Thoracic aorta (tissue), 2 donors: ENCODE measurements at regions not wholly inside any gene's neighbourhood (a gene's known extent, or its start where the extent isn't known, plus 50 kb on each side); places are given as distances from the start of the nearest gene placed in this dataset.

ENCODE experiments used
- ATAC-seq: fragments of 150-250 bp; one replicate; pipeline ENCODE4 v1.8.0; 2017; ENCODE audit warnings: low read depth; ENCODE audit not compliant: insufficient number of reproducible peaks, low FRiP score
- DNase-seq: peaks from one replicate; pipeline ENCODE4 v3.0.0-alpha.2; 2020; ENCODE audit warnings: low spot score
- H3K27ac ChIP-seq, 2 donors: fragments of 200-600 bp; sonication (generic); 1 replicate in 1 of 2; 2 replicates in 1 of 2; pipeline ENCODE4 v1.5.1; 2016; ENCODE audit warnings: mild to moderate bottlenecking in 2 of 2, moderate library complexity in 2 of 2
- H3K27me3 ChIP-seq: fragments of 200-600 bp; sonication (generic); replicated peaks from 2 replicates; pipeline ENCODE4 v1.6.0; 2016; ENCODE audit warnings: mild to moderate bottlenecking; ENCODE audit not compliant: insufficient read depth
- H3K36me3 ChIP-seq: fragments of 200-600 bp; sonication (generic); one replicate; pipeline ENCODE4 v1.5.1; 2016
- H3K4me1 ChIP-seq, 2 donors: fragments of 200-600 bp; sonication (generic); 1 replicate in 1 of 2; 2 replicates in 1 of 2; pipeline versions ENCODE4 v1.5.1 to v1.6.0; 2016; ENCODE audit warnings: low read depth in 2 of 2, mild to moderate bottlenecking in 1 of 2; ENCODE audit not compliant: control insufficient read depth in 1 of 2
- H3K4me3 ChIP-seq: fragments of 200-600 bp; sonication (generic); 2 replicates; pipeline ENCODE4 v1.5.1; 2016; ENCODE audit warnings: mild to moderate bottlenecking
- H3K9me3 ChIP-seq: fragments of 200-600 bp; sonication (generic); 2 replicates; pipeline ENCODE4 v1.5.1; 2016
- TF ChIP-seq, protein P1 (sequence below): fragments of 200-600 bp; sonication (generic); IDR thresholded peaks from one replicate; pipeline ENCODE4 v1.5.1; 2019; ENCODE audit warnings: antibody characterized with exemption

DNA sequence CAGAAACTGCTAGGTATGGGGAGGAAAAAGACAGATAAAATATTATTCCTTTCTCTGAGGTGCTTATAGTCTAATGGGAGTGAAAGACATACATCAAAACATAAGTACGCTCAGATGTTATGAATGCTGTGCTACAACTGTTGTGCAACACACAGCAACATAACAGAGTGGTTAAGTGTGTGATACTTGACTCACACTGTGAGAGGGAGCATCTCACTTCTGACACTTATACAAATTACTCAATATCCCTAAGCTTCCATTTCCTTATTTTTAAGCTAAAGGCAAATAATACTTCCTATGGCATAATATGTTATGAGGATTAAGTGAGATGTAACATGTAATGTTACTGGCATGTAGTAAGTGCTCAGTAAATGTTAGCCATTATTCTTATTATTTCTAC is 110.6 kb upstream of the FER start:
- Histone ChIP-seq H3K27me3 (no peaks in the 10 kb centered on the region), H3K36me3 (no peaks in the 10 kb centered on the region), H3K27ac (no peak overlapping the region), H3K4me1 (peaks cover 9 to 14% of the 10 kb centered on the region in 2 donors), H3K4me3 (no peak overlapping the region), H3K9me3 (no peaks in the 10 kb centered on the region)
- TF ChIP-seq, protein P1, sequence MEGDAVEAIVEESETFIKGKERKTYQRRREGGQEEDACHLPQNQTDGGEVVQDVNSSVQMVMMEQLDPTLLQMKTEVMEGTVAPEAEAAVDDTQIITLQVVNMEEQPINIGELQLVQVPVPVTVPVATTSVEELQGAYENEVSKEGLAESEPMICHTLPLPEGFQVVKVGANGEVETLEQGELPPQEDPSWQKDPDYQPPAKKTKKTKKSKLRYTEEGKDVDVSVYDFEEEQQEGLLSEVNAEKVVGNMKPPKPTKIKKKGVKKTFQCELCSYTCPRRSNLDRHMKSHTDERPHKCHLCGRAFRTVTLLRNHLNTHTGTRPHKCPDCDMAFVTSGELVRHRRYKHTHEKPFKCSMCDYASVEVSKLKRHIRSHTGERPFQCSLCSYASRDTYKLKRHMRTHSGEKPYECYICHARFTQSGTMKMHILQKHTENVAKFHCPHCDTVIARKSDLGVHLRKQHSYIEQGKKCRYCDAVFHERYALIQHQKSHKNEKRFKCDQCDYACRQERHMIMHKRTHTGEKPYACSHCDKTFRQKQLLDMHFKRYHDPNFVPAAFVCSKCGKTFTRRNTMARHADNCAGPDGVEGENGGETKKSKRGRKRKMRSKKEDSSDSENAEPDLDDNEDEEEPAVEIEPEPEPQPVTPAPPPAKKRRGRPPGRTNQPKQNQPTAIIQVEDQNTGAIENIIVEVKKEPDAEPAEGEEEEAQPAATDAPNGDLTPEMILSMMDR, result no peak
- ATAC-seq, result no peak
- DNase-seq, result no peak

DNA sequence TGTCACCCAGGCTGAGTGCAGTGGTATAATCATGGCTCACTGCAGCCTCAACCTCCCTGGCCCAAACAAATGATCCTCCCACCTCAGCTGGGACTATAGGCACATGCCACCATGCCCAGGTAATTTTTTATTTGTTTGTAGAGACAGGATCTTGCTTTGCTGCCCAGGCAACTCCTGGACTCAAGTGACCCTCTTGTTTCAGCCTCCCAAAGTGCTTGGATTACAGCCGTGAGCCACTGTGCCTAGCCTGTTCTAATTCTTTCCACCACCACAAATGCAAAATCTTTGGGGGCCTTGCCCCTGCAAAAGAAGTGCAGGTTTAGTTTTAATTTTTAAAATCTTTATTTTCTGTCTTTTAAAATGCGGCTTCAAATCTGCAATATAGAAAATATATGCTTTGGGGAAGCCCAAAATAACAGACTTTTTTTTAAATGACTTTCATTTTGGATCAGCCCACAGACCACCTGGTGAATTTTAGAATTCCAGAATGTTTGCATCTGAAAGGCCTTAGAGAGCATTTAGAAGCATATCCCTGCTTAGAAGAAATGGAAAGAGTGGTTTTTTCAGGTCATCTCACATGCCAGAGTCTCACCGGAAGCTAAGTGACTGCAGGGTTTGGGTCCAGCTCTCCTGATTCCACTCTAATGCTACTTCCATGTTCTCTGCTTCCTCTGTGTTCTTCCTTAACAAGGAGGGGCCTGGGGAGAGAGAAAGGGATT is 111.4 kb upstream of the FER start:
- TF ChIP-seq, protein P1, result no peak
- Histone ChIP-seq H3K4me3 (no peak overlapping the region), H3K27me3 (no peaks in the 10 kb centered on the region), H3K27ac (no peak overlapping the region), H3K9me3 (no peaks in the 10 kb centered on the region), H3K36me3 (no peaks in the 10 kb centered on the region), H3K4me1 (peaks cover 9 to 14% of the 10 kb centered on the region in 2 donors)
- no peak for DNase-seq
- no peak for ATAC-seq

DNA sequence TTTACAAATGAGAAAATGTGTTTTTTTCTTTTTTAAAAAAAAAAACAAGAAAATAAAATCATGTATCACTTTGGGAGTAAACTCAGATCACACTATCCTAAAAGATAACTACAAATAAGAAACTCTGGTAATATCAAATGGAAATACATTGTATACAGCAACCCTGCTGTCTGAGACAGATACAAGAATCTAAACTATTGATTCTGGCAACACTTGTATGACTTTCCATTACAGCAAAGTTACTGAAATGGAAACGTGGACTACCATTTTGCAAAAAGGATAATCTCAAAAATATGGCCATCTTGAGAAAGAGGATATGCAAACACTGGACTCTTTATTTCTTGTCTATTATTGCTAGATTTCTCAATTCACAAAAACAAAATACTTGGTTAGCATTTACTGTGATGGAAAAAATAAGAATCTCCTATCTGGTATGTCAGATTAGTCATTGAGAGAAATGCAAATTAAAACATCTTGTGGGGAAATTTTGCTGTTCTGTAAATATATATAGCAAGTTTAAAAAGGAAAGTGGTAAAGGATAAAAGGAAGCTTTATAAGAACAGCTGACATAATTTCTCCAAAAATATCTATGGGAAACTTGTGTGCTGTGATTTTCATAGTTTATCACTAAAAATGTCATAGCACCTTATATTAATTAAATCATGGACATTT is 112.9 kb upstream of the FER start:
- H3K4me3 ChIP-seq, result no peak overlapping the region
- H3K4me1 ChIP-seq, result peaks cover 9 to 14% of the 10 kb centered on the region in 2 donors
- ATAC-seq (no peak), DNase-seq (no peak)
- no peaks in the 10 kb centered on the region for H3K9me3 ChIP-seq
- no peaks in the 10 kb centered on the region for H3K27me3 ChIP-seq
- H3K36me3 ChIP-seq, result no peaks in the 10 kb centered on the region
- H3K27ac ChIP-seq, result no peak overlapping the region
- TF ChIP-seq, protein P1, result no peak

DNA sequence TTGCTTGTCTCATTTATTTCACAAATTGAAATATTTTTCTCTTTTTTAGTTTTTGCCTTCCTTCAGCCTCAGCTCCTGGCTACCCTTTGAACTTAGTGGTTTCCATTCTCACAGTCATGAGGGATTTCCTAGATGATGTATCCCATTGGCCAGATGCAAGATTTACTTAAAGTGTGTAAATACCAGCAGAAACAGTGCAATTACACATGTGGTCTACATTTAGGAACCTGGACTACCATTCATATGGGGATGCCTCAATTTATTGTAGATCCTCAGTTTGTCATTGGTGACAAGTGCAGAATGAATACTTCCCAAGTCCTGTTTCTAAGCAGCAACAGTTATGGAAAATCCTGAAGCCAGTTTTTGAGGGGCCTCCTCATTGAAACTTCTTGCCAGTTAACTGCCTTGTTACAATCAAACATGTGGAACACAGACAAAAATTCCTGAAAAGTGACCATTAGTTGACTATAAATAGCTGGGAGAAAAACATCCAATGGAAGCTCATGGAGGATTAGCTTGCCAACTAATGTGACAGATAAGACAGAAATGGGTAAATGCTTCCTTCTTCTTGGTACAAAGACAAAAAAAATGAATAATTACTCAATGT is 113.6 kb upstream of the FER start:
- DNase-seq (no peak), ATAC-seq (no peak)
- H3K9me3 ChIP-seq, result no peaks in the 10 kb centered on the region
- H3K27me3 ChIP-seq, result no peaks in the 10 kb centered on the region
- peaks cover 9 to 14% of the 10 kb centered on the region in 2 donors for H3K4me1 ChIP-seq
- no peak overlapping the region for H3K27ac ChIP-seq
- no peaks in the 10 kb centered on the region for H3K36me3 ChIP-seq
- TF ChIP-seq, protein P1, result no peak
- H3K4me3 ChIP-seq, result no peak overlapping the region

DNA sequence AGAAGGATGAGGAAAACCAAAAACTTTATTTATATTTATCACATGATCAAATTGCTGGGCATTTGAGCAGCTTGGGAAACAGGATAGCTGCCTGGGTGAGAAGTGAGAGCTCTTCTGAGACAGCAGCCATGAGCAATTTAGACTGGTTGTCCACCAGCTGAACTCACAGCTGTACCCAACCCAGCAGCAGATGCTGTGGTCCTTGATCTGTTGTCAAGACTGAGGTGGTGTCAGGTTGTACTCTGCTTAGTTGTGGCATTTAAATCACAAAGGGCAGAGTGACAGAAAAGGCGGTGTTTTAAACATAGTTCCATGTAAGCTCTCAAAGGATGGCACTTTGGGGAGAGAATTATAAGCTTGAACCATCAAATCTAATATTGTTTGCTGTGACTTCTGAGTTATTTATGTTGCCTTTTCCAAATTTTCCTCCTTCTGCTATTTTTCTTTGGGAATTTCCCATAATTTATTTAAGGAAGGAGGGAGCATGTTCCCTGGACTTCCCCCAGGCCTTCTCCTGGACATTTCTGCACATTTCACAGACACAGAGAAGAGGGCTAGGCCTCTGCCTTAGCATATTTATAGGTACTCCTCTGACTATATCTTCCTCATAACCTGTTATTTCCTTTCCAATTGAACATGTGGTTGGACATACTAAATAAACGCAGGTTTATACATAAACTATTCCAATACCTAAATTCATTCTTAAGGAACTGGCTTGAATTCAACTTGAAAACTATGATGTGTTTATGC is 117.7 kb upstream of the FER start:
- H3K4me3 ChIP-seq, result no peak overlapping the region
- no peak overlapping the region for H3K27ac ChIP-seq
- TF ChIP-seq, protein P1, result no peak
- H3K4me1 ChIP-seq, result peaks cover 9 to 13% of the 10 kb centered on the region in 2 donors
- H3K9me3 ChIP-seq, result no peaks in the 10 kb centered on the region
- DNase-seq (no peak), ATAC-seq (no peak)
- H3K27me3 ChIP-seq, result no peaks in the 10 kb centered on the region
- no peaks in the 10 kb centered on the region for H3K36me3 ChIP-seq
